GM12873 (cell line): ENCODE measurements at regions not wholly inside any gene's neighbourhood (a gene's known extent, or its start where the extent isn't known, plus 50 kb on each side); places are given as distances from the start of the nearest gene placed in this dataset.
A peak's percentile ranks its signal among the peaks of the same experiment; 100 is the strongest.

Experiments used
- TF ChIP-seq, protein P1 (sequence below): IDR thresholded peaks from 2 replicates; pipeline ENCODE4 v1.5.1; 2012; ENCODE audit warnings: low read depth, mild to moderate bottlenecking, moderate library complexity, low read length, control low read depth; ENCODE audit not compliant: insufficient read depth; ENCODE audit errors: missing control alignments

GRCh38 chr9:103355000-103355399, 359.9 kb downstream of the CYLC2 start:
- TF ChIP-seq, protein P1, sequence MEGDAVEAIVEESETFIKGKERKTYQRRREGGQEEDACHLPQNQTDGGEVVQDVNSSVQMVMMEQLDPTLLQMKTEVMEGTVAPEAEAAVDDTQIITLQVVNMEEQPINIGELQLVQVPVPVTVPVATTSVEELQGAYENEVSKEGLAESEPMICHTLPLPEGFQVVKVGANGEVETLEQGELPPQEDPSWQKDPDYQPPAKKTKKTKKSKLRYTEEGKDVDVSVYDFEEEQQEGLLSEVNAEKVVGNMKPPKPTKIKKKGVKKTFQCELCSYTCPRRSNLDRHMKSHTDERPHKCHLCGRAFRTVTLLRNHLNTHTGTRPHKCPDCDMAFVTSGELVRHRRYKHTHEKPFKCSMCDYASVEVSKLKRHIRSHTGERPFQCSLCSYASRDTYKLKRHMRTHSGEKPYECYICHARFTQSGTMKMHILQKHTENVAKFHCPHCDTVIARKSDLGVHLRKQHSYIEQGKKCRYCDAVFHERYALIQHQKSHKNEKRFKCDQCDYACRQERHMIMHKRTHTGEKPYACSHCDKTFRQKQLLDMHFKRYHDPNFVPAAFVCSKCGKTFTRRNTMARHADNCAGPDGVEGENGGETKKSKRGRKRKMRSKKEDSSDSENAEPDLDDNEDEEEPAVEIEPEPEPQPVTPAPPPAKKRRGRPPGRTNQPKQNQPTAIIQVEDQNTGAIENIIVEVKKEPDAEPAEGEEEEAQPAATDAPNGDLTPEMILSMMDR = no peak

DNA sequence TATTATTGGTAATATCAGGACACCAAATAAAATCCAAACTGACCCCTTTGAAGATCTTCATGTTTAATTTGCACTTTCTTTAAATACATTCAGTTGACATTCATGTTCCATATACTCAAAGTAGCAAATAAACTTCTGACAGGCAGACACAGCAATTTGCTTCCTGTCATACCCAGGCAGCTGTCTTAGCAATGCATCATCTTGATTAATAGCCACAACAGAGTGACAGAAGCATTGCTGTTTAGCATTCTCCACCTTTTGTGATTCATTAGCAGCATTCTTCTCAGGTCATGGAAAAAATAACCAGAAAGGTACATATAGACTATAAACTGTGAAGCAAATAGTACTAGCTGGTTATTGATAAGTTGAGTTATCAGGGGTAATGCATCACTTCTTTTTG, 366.8 kb downstream of the CYLC2 start:
- TF ChIP-seq, protein P1 = no peak

- TF ChIP-seq, protein P1 = no peak
These were observed 367.9 kb downstream of the CYLC2 start for GRCh38 chr9:103362986-103363385.

DNA sequence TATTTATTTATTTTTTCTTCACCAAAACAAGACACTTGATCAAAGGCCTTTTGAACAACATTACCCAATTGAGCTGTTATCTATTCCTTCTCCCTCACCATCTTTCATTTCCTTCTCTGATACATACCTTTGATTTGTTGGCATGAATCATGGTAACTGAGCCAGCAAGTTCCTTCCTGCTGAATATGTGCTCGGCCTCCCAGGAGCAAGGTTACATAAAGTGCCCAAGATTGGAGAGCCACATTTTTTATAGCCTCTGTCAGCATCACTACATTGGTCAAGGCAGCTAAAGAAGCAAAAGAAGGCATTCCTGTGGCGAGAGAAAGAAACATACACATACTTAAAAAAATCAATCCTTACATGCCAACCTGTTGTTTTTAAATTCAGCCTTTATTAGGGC, 369.6 kb downstream of the CYLC2 start:
- TF ChIP-seq, protein P1 = no peak

GRCh38 chr9:103371152-103371551, 376.0 kb downstream of the CYLC2 start:
- TF ChIP-seq, protein P1 = no peak

GRCh38 chr9:103372828-103373227, 377.7 kb downstream of the CYLC2 start:
- TF ChIP-seq, protein P1 = no peak

DNA sequence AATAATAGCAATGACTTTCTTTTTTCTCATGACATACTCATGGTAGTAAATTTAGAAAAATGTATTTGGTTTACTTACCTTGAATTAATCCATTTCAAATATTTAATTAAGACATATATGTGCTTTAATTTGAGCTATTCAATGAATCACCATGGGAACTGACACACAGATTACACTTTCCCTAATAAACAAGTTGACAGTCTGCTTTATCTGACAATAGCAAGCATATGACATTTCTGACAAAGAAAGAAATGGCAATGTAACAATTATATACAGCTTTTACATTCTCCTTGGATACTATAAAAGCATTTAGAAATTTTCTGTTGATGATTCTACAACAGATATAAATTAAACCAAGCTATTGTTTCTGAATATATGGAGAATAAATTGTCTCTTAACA, 382.5 kb downstream of the CYLC2 start:
- TF ChIP-seq, protein P1 = no peak

DNA sequence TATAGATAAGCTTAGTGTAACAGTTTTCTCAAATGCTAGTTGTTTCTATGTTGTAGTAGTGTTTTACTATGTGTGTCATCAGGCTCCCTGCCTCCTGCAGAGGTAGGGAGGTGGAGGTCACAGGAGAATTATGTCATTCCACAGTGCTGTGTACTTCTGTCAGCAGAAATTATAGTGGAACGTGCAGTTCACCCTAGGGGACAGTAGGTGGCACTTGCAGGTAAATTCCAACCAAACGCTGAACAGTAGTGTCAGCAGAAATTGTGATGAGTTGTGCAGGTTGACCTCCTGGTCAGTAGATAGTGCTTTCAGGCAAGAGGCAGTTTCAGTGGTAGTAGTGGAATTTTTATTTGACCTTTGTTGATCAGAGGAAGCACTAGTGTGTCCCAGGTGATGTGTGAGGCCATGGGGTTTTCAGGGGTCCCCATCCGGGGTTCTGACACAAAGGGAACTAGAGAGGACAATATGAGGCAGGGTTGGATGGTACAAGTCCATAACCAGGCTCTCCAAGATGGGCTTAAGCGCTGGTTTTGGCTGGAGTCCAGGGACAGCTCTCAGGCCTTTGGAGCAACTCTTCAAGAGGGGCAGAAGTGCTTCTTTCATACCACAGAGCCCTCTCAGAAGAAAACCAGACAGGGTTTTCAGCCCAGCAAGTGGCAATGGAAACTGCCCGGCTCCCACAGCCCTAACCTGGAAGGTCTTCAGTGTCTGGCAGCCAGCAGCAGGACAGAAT, 402.9 kb downstream of the CYLC2 start:
- TF ChIP-seq, protein P1 = peak; percentile 78
